ENCODE measurements at regions not wholly inside any gene's neighbourhood (a gene's known extent, or its start where the extent isn't known, plus 50 kb on each side); places are given as distances from the start of the nearest gene placed in this dataset.
"Not testable (repeated sequence)": the region's sequence is repeated elsewhere in the genome, so short reads cannot be mapped to it uniquely, and the experiment has no call there.

DNA sequence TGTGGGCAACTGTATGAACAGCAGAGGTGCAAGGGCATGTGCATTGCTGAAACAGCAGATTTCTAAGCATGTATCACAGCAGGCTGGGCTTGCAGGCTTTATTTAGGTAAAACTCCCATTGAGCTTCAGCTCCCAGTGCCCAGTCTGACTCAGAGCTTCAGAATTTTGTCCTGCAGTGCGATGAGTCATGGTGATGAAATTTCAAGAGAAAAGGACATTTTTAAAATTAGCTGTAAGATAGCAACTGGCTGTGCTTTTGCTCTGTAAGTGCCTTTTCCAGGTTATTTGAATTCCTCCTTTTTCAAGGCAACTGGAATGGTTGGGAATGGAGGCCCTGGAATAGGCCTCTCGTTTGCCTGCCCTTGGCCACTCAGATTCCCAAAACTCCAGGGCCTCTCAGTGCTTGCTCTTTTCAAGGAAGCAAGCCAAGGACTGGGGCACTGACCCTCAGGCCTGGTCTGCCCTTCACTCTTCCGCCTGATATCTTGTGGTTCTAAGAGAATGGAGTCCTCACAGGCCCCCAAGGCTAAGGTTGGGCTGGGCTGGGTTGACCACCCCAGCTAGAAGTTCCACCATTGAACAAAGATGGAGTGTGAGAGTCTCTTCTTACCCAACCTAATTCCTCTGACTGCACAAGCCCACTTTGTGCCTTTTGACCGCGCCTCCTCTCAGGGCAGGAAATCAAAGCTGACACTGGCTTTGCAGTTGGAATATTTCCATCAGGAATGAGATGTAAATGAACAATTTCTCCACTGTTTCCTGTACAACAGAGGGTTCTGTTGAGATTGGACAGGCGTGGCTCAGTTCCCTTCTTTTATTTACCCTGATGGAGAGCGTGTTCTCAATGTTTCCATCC lies 59.5 kb upstream of the PRSS23 start:
- Histone ChIP-seq H2AFZ (ENCODE audit: low read length, unreplicated experiment) (peak overlapping the region; percentile 10), H3K79me2 (ENCODE audit: control insufficient read depth, insufficient read depth, low read length, unreplicated experiment) (no peaks in the 10 kb centered on the region), H3K36me3 (ENCODE audit: insufficient read depth, low read length) (no peaks in the 10 kb centered on the region), H3K27me3 (ENCODE audit: insufficient read depth, low read length) (no peaks in the 10 kb centered on the region), H3K4me1 (ENCODE audit: control insufficient read depth, insufficient read depth, low read length, unreplicated experiment) (peaks cover 91% of the 10 kb centered on the region), H3K27ac (ENCODE audit: low read depth, low read length) (peak overlapping the region; percentile 99), H3K4me3 (ENCODE audit: low read depth, low read length) (peak overlapping the region; percentile 44)

DNA sequence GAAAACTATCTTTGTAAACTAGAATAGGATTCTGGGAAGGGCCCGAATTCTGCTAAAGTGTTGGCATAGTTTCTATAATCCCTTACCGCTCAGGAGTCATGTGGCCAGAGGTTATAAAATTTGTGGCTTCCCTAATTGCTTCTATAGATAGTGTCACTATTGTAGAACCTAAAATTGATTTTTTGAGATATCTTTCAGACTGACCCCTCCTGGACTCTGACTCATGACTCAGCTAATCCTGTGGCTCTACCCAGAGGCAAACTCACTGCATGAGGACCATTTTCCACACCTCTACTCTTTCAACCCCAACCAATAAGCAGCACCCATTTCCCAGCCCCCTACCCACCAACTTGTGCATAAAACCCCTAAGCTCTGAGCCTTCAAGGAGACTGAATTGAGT lies 61.8 kb upstream of the PRSS23 start:
- Histone ChIP-seq H3K36me3 (ENCODE audit: insufficient read depth, low read length) (no peaks in the 10 kb centered on the region), H2AFZ (ENCODE audit: low read length, unreplicated experiment) (no peak overlapping the region), H3K4me3 (ENCODE audit: low read depth, low read length) (no peak overlapping the region), H3K4me1 (ENCODE audit: control insufficient read depth, insufficient read depth, low read length, unreplicated experiment) (peaks cover 85% of the 10 kb centered on the region), H3K79me2 (ENCODE audit: control insufficient read depth, insufficient read depth, low read length, unreplicated experiment) (no peaks in the 10 kb centered on the region), H3K27ac (ENCODE audit: low read depth, low read length) (peak overlapping the region; percentile 98), H3K27me3 (ENCODE audit: insufficient read depth, low read length) (no peaks in the 10 kb centered on the region)

DNA sequence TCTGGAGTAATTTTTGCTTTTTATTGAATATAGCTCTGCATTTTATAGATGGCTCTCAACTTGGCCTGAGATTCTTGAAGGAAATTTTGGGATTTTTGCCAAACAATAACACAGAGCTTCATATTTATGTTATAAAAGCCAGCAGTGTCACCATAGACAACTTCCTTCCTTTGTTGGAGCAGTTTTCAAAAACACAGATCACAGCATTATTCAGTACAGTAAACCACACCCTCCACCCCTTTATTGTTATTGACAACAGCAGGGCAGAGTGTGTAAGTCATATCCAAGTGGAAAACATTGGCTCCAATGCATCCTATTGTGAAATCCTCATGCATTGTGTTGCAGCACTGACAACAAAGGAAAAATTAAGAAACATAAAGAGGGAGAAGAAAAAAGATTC lies 62.6 kb upstream of the PRSS23 start:
- Histone ChIP-seq H3K36me3 (ENCODE audit: insufficient read depth, low read length) (no peaks in the 10 kb centered on the region), H3K4me1 (ENCODE audit: control insufficient read depth, insufficient read depth, low read length, unreplicated experiment) (peaks cover 85% of the 10 kb centered on the region), H3K27me3 (ENCODE audit: insufficient read depth, low read length) (no peaks in the 10 kb centered on the region), H3K27ac (ENCODE audit: low read depth, low read length) (peak overlapping the region; percentile 98), H3K79me2 (ENCODE audit: control insufficient read depth, insufficient read depth, low read length, unreplicated experiment) (no peaks in the 10 kb centered on the region), H3K4me3 (ENCODE audit: low read depth, low read length) (no peak overlapping the region), H2AFZ (ENCODE audit: low read length, unreplicated experiment) (no peak overlapping the region)

DNA sequence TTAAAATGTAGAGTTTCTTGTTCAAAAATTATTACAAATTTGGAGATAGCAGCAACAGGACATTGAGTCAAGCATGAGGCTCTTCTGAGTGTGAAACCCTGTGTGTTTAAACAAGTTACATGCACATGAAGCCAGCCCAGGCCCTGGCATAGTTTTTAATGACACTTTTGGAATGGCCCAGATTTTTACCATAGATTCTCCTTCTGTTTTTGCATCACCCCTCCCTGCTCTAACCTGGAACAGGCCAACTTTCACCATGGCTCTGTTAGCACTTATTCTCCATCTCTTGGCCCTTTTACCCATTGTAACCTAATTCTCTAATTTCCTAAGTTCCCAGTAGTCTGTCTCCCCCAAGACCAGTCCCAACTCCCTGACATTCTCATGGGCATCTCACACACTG lies 63.1 kb upstream of the PRSS23 start:
- no peak overlapping the region for H2AFZ ChIP-seq (ENCODE audit: low read length, unreplicated experiment)
- no peaks in the 10 kb centered on the region for H3K79me2 ChIP-seq (ENCODE audit: control insufficient read depth, insufficient read depth, low read length, unreplicated experiment)
- H3K27me3 ChIP-seq (ENCODE audit: insufficient read depth, low read length), result no peaks in the 10 kb centered on the region
- no peaks in the 10 kb centered on the region for H3K36me3 ChIP-seq (ENCODE audit: insufficient read depth, low read length)
- H3K27ac ChIP-seq (ENCODE audit: low read depth, low read length), result peak overlapping the region; percentile 98
- H3K4me1 ChIP-seq (ENCODE audit: control insufficient read depth, insufficient read depth, low read length, unreplicated experiment), result peaks cover 80% of the 10 kb centered on the region
- H3K4me3 ChIP-seq (ENCODE audit: low read depth, low read length), result no peak overlapping the region

DNA sequence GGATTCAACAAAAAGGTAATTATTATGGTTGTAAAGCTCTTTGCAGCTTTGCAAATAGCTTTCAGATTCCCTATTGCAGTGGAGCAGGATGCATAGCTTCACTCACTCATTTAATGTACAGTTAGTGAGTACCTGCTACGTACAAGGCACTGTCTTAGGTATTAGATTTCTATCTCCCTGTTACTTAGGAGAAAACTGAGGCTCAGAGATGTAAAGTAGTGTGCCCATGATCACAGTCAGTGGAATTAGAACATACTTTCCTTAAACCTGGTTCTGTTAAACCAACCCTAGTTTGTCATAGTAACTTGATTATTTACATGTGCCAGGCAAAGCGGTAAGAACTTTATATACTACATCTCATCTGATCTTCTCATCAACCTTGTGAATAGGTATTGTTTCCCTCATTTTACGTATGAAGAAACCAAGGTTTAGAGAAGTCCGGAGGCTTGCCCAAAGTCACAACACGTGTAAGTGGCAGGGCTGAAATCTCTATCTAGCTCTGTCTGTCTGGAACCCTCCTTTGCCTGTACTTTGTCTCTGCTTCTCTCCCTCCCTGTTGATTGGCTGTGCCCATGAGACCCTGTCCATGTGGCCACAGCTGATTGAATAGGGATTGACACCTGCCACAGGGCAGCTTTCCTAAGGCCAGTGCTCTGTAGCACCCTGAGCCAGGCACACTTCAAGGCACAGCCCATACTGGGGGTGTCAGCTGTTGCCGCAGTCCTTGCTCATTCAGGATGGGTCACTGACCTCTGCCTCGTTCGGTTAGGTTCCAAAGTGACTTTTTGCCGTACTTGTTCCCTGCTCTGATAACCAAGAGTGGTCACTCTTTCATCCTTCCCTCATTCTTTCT lies 63.8 kb upstream of the PRSS23 start:
- H3K36me3 ChIP-seq (ENCODE audit: insufficient read depth, low read length), result no peaks in the 10 kb centered on the region
- H3K4me1 ChIP-seq (ENCODE audit: control insufficient read depth, insufficient read depth, low read length, unreplicated experiment), result peaks cover 74% of the 10 kb centered on the region
- H3K79me2 ChIP-seq (ENCODE audit: control insufficient read depth, insufficient read depth, low read length, unreplicated experiment), result no peaks in the 10 kb centered on the region
- no peaks in the 10 kb centered on the region for H3K27me3 ChIP-seq (ENCODE audit: insufficient read depth, low read length)
- H2AFZ ChIP-seq (ENCODE audit: low read length, unreplicated experiment), result no peak overlapping the region
- peak overlapping the region; percentile 98 for H3K27ac ChIP-seq (ENCODE audit: low read depth, low read length)
- peak overlapping the region; percentile 44; the same call in 1 of the 2 replicates for H3K4me3 ChIP-seq (ENCODE audit: low read depth, low read length)

DNA sequence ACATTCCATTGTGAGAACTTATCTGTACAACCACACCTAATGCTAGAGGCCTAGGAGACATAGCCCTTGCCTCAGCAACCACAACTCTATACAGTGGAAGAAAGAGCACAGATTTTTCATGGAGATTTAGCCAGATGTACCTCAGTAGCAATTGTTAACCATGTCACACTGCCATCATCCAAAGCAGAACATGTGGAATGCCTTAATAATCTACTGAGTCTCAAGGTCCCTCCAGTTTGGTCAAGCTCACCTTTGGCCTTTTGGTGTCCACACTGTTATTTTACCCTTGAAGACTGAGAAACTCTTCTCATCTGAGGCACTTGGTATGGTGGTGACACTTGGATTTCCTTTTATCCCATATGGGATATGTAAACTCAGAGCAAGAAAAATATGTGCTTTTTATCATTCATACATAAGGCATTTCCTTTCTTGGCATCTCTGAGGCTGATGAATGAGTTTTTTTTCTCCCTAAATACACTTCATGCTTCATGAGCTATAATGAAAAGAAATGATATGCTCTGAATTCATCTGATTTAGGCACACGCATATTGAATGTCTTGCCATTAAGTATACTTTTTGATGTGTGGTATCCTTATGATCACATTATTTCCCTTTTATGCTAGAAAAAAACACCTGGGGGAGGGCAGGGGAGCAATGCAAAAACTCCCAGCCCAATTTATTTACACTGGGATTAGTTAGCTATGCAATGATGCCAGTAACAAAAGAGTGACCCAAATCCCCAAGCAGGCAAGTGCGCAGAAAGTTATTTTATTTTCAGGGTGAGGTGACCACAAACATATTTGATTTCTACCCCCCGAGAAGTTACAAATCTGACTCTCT lies 63.3 kb upstream of the ME3 start:
- H3K4me3 ChIP-seq (ENCODE audit: low read depth, low read length), result peak overlapping the region; percentile 44; the same call in 1 of the 2 replicates
- no peaks in the 10 kb centered on the region for H3K79me2 ChIP-seq (ENCODE audit: control insufficient read depth, insufficient read depth, low read length, unreplicated experiment)
- H2AFZ ChIP-seq (ENCODE audit: low read length, unreplicated experiment), result no peak overlapping the region
- H3K27ac ChIP-seq (ENCODE audit: low read depth, low read length), result peak overlapping the region; percentile 98
- H3K4me1 ChIP-seq (ENCODE audit: control insufficient read depth, insufficient read depth, low read length, unreplicated experiment), result peaks cover 65% of the 10 kb centered on the region
- no peaks in the 10 kb centered on the region for H3K36me3 ChIP-seq (ENCODE audit: insufficient read depth, low read length)
- H3K27me3 ChIP-seq (ENCODE audit: insufficient read depth, low read length), result no peaks in the 10 kb centered on the region

DNA sequence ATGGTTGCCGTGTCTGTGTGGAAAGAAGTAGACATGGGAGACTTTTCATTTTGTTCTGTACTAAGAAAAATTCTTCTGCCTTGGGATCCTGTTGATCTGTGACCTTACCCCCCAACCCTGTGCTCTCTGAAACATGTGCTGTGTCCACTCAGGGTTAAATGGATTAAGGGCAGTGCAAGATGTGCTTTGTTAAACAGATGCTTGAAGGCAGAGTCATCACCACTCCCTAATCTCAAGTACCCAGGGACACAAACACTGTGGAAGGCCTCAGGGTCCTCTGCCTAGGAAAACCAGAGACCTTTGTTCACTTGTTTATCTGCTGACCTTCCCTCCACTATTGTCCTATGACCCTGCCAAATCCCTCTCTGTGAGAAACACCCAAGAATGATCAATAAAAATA lies 60.3 kb upstream of the ME3 start:
- peaks cover 37% of the 10 kb centered on the region for H3K4me1 ChIP-seq (ENCODE audit: control insufficient read depth, insufficient read depth, low read length, unreplicated experiment)
- not testable (repeated sequence) for H2AFZ ChIP-seq (ENCODE audit: low read length, unreplicated experiment); H3K79me2 ChIP-seq (ENCODE audit: control insufficient read depth, insufficient read depth, low read length, unreplicated experiment)

DNA sequence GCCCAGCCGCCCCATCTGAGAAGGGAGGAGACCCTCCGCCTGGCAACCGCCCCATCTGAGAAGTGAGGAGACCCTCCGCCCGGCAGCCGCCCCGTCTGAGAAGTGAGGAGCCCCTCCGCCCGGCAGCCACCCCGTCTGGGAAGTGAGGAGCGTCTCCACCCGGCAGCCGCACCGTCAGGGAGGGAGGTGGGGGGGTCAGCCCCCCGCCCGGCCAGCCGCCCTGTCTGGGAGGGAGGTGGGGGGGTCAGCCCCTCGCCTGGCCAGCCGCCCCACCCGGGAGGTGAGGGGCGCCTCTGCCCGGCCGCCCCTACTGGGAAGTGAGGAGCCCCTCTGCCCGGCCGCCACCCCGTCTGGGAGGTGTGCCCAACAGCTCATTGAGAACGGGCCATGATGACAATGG lies 59.9 kb upstream of the ME3 start:
- H3K27ac ChIP-seq (ENCODE audit: low read depth, low read length); H3K36me3 ChIP-seq (ENCODE audit: insufficient read depth, low read length); H3K27me3 ChIP-seq (ENCODE audit: insufficient read depth, low read length); H3K79me2 ChIP-seq (ENCODE audit: control insufficient read depth, insufficient read depth, low read length, unreplicated experiment); H3K4me3 ChIP-seq (ENCODE audit: low read depth, low read length); H2AFZ ChIP-seq (ENCODE audit: low read length, unreplicated experiment): not testable (repeated sequence)
- H3K4me1 ChIP-seq (ENCODE audit: control insufficient read depth, insufficient read depth, low read length, unreplicated experiment), result peaks cover 33% of the 10 kb centered on the region

More for the DNA sequence above, 60.3 kb upstream of the ME3 start:
- H3K36me3 ChIP-seq (ENCODE audit: insufficient read depth, low read length); H3K4me3 ChIP-seq (ENCODE audit: low read depth, low read length); H3K27me3 ChIP-seq (ENCODE audit: insufficient read depth, low read length): not testable (repeated sequence)
- peak overlapping the region; percentile 64; the same call in 1 of the 2 replicates for H3K27ac ChIP-seq (ENCODE audit: low read depth, low read length)

DNA sequence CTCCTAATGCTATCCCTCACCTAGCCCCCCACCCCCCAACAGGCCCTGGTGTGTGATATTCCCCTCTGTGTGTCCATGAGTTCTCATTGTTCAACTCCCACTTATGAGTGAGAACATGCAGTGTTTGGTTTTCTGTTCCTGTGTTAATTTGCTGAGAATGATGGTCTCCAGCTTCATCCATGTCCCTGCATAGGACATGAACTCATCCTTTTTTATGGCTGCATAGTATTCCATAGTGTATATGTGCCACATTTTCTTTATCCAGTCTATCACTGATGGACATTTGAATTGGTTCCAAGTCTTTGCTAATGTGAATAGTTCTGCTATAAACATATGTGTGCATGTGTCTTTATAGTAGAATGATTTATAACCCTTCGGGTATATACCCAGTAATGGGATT lies 57.2 kb upstream of the ME3 start:
- H3K4me3 ChIP-seq (ENCODE audit: low read depth, low read length); H3K36me3 ChIP-seq (ENCODE audit: insufficient read depth, low read length); H3K79me2 ChIP-seq (ENCODE audit: control insufficient read depth, insufficient read depth, low read length, unreplicated experiment); H3K27ac ChIP-seq (ENCODE audit: low read depth, low read length); H2AFZ ChIP-seq (ENCODE audit: low read length, unreplicated experiment); H3K27me3 ChIP-seq (ENCODE audit: insufficient read depth, low read length): not testable (repeated sequence)
- peaks cover 17% of the 10 kb centered on the region for H3K4me1 ChIP-seq (ENCODE audit: control insufficient read depth, insufficient read depth, low read length, unreplicated experiment)

DNA sequence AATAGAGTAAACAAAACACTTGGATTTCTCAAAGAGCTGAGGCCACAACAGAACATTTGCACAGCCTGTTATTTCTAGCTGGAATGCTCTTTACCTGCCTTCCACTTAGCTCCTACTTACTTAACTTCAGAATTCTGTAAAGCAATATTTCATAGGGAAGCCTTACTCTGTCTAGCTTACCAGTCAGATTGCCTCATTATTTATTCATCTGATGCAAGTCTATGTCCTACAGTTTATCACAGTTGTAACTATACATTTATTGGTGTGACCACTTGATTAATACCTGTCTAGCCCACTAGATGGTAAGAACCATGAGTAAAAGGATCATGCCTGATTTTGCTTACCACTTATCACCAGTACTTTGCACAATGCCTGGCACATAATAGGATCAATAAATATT lies 56.1 kb upstream of the ME3 start:
- Histone ChIP-seq H3K27ac (ENCODE audit: low read depth, low read length) (no peak overlapping the region), H2AFZ (ENCODE audit: low read length, unreplicated experiment) (no peak overlapping the region), H3K36me3 (ENCODE audit: insufficient read depth, low read length) (peaks cover 8% of the 10 kb centered on the region; the same call in 1 of the 2 replicates), H3K27me3 (ENCODE audit: insufficient read depth, low read length) (no peaks in the 10 kb centered on the region), H3K4me1 (ENCODE audit: control insufficient read depth, insufficient read depth, low read length, unreplicated experiment) (peaks cover 14% of the 10 kb centered on the region), H3K79me2 (ENCODE audit: control insufficient read depth, insufficient read depth, low read length, unreplicated experiment) (no peaks in the 10 kb centered on the region), H3K4me3 (ENCODE audit: low read depth, low read length) (no peak overlapping the region)
